IMR-90 (cell line): ENCODE measurements at regions not wholly inside any gene's neighbourhood (a gene's known extent, or its start where the extent isn't known, plus 50 kb on each side); places are given as distances from the start of the nearest gene placed in this dataset.

Experiments used
- ATAC-seq: fragments of 200-7000 bp; cut with Tn5 transposase; 2 replicates; pipeline ENCODE4 v1.9.1; 2020; ENCODE audit warnings: low read depth, mild to moderate bottlenecking, moderate library complexity
- BruUV-seq: library from RNA; stranded (reverse); fragments of 400-500 nt; replicated peaks from 2 replicates; lab custom pipeline; 2021; lab: Mats Ljungman, UMichigan
- CTCF ChIA-PET: fragments of 300-600 bp; formaldehyde crosslinking; extraction: SDS; loops from one replicate; lab custom pipeline; 2021; ENCODE audit warnings: antibody characterized with exemption; lab: Yijun Ruan, JAX
- POLR2A ChIA-PET: fragments of 300-600 bp; sonication (Branson Sonifier 250); formaldehyde crosslinking; loops from one replicate; lab custom pipeline; 2022; ENCODE audit warnings: antibody characterized with exemption; ENCODE audit not compliant: unreplicated experiment; lab: Charles Lee
- DNase-seq: peaks from one replicate; pipeline ENCODE4 v3.0.0; 2013
- H2AFZ ChIP-seq: replicated peaks from 2 replicates; pipeline ENCODE3; 2013; ENCODE audit warnings: low read length, mild to moderate bottlenecking; ENCODE audit not compliant: poor library complexity
- H2AK5ac ChIP-seq: 2 replicates; pipeline ENCODE4 v1.6.1; 2013; ENCODE audit warnings: low read depth, low read length, inconsistent platforms
- H2AK9ac ChIP-seq: replicated peaks from 2 replicates; pipeline ENCODE3; 2013; ENCODE audit warnings: mild to moderate bottlenecking, low read depth, low read length, moderate library complexity; ENCODE audit not compliant: poor library complexity
- H2BK120ac ChIP-seq: 2 replicates; pipeline ENCODE4 v1.6.1; 2013; ENCODE audit warnings: low read depth, low read length, inconsistent platforms
- H2BK15ac ChIP-seq: 3 replicates; pipeline ENCODE4 v1.6.1; 2013; ENCODE audit warnings: low read depth, low read length, inconsistent platforms
- H2BK20ac ChIP-seq: 2 replicates; pipeline ENCODE4 v1.6.1; 2013; ENCODE audit warnings: low read depth, mild to moderate bottlenecking, inconsistent platforms, low read length, moderate library complexity
- H2BK5ac ChIP-seq: 2 replicates; pipeline ENCODE4 v1.6.1; 2013; ENCODE audit warnings: mild to moderate bottlenecking, low read depth, low read length, inconsistent platforms; ENCODE audit not compliant: poor library complexity, severe bottlenecking
- H3K14ac ChIP-seq: replicated peaks from 2 replicates; pipeline ENCODE4 v1.6.1; 2013; ENCODE audit warnings: low read depth, low read length, inconsistent platforms
- H3K18ac ChIP-seq: 2 replicates; pipeline ENCODE4 v1.6.1; 2013; ENCODE audit warnings: low read depth, low read length, control low read depth
- H3K23ac ChIP-seq: 2 replicates; pipeline ENCODE4 v1.6.1; 2013; ENCODE audit warnings: low read depth, low read length, inconsistent platforms
- H3K27ac ChIP-seq: 2 replicates; pipeline ENCODE4 v1.5.1; 2013; ENCODE audit warnings: mild to moderate bottlenecking, control low read depth, low read length; ENCODE audit not compliant: insufficient read depth
- H3K27me3 ChIP-seq: 2 replicates; pipeline ENCODE4 v1.6.1; 2013; ENCODE audit warnings: low read length; ENCODE audit not compliant: control insufficient read depth, insufficient read depth
- H3K36me3 ChIP-seq: 2 replicates; pipeline ENCODE4 v1.6.1; 2013; ENCODE audit warnings: low read length, mixed read lengths; ENCODE audit not compliant: control insufficient read depth, insufficient read depth
- H3K4ac ChIP-seq: 2 replicates; pipeline ENCODE4 v1.6.1; 2013; ENCODE audit warnings: low read depth, low read length, inconsistent platforms
- H3K4me1 ChIP-seq: 2 replicates; pipeline ENCODE4 v1.6.1; 2013; ENCODE audit warnings: low read length, mixed read lengths; ENCODE audit not compliant: control insufficient read depth, insufficient read depth
- H3K4me2 ChIP-seq: 2 replicates; pipeline ENCODE4 v1.6.1; 2013; ENCODE audit warnings: low read depth, mild to moderate bottlenecking, control low read depth, low read length, moderate library complexity
- H3K4me3 ChIP-seq: 2 replicates; pipeline ENCODE4 v1.5.1; 2013; ENCODE audit warnings: low read depth, mild to moderate bottlenecking, control low read depth, low read length, moderate library complexity; ENCODE audit not compliant: insufficient read depth
- H3K56ac ChIP-seq: 2 replicates; pipeline ENCODE4 v1.6.1; 2013; ENCODE audit warnings: low read length, inconsistent platforms; ENCODE audit not compliant: insufficient read depth; ENCODE audit errors: extremely low read depth
- H3K79me1 ChIP-seq, 2 experiments: 2 replicates each; pipeline ENCODE4 v1.6.1; 2013; ENCODE audit warnings: low read length in 2 of 2, inconsistent platforms in 1 of 2, low read depth in 1 of 2
- H3K9ac ChIP-seq: 2 replicates; pipeline ENCODE4 v1.6.1; 2013; ENCODE audit warnings: low read depth, low read length, control low read depth
- H3K9me1 ChIP-seq: 2 replicates; pipeline ENCODE4 v1.6.1; 2013; ENCODE audit warnings: low read length, inconsistent platforms; ENCODE audit not compliant: insufficient read depth
- H3K9me3 ChIP-seq: 2 replicates; pipeline ENCODE4 v1.6.1; 2013; ENCODE audit warnings: low read length; ENCODE audit not compliant: control insufficient read depth, insufficient read depth
- H4K20me1 ChIP-seq: 2 replicates; pipeline ENCODE4 v1.6.1; 2013; ENCODE audit warnings: low read length, inconsistent platforms; ENCODE audit not compliant: insufficient read depth
- H4K5ac ChIP-seq: 2 replicates; pipeline ENCODE4 v1.6.1; 2013; ENCODE audit warnings: mild to moderate bottlenecking, low read depth, low read length, control low read depth
- H4K8ac ChIP-seq, 2 experiments: 2 replicates each; pipeline ENCODE4 v1.6.1; 2013; ENCODE audit warnings: low read depth in 2 of 2, low read length in 2 of 2, control low read depth in 1 of 2, inconsistent platforms in 1 of 2
- H4K91ac ChIP-seq: 2 replicates; pipeline ENCODE4 v1.6.1; 2013; ENCODE audit warnings: low read depth, low read length, inconsistent platforms; ENCODE audit not compliant: insufficient read depth
- BHLHE40 ChIP-seq: fragments of 150-350 bp; IDR thresholded peaks from 2 replicates; pipeline ENCODE4 v1.6.1; 2016; ENCODE audit warnings: mild to moderate bottlenecking, low read depth, low read length
- CEBPB ChIP-seq: IDR thresholded peaks from 2 replicates; pipeline ENCODE4 v1.6.1; 2012; ENCODE audit warnings: low read depth, low read length, improper control_type of control experiment
- CHD1 ChIP-seq: IDR thresholded peaks from 2 replicates; pipeline ENCODE4 v1.6.1; 2012; ENCODE audit warnings: low read depth, low read length, improper control_type of control experiment
- FOS ChIP-seq: fragments of 150-350 bp; IDR thresholded peaks from 2 replicates; pipeline ENCODE4 v1.6.1; 2016; ENCODE audit warnings: low read depth, low read length
- MAZ ChIP-seq: IDR thresholded peaks from 2 replicates; pipeline ENCODE4 v1.6.1; 2012; ENCODE audit warnings: low read depth, mild to moderate bottlenecking, low read length, improper control_type of control experiment, moderate library complexity, borderline replicate concordance
- MXI1 ChIP-seq: IDR thresholded peaks from 2 replicates; pipeline ENCODE4 v1.6.1; 2012; ENCODE audit warnings: low read depth, mild to moderate bottlenecking, low read length, moderate library complexity, borderline replicate concordance
- NFE2L2 ChIP-seq: fragments of 150-350 bp; IDR thresholded peaks from 2 replicates; pipeline ENCODE4 v1.6.1; 2016; ENCODE audit warnings: low read depth, mild to moderate bottlenecking, low read length
- POLR2A ChIP-seq: IDR thresholded peaks from 2 replicates; pipeline ENCODE4 v1.6.1; 2012; ENCODE audit warnings: mild to moderate bottlenecking, low read depth, low read length
- RAD21 ChIP-seq: IDR thresholded peaks from 2 replicates; pipeline ENCODE4 v1.6.1; 2012; ENCODE audit warnings: low read length, improper control_type of control experiment
- RFX5 ChIP-seq: IDR thresholded peaks from 2 replicates; pipeline ENCODE4 v1.8.0; 2012; ENCODE audit warnings: low read depth, mild to moderate bottlenecking, low read length, moderate library complexity
- SMC3 ChIP-seq: fragments of 150-350 bp; IDR thresholded peaks from 2 replicates; pipeline ENCODE4 v1.6.1; 2016; ENCODE audit warnings: low read depth, mild to moderate bottlenecking, antibody characterized with exemption, low read length, moderate library complexity
- WGBS, 2 experiments: methylation state at CpG; one replicate each; pipeline versions ENCODE4 v1.1.5 to v1.1.7; 2013; ENCODE audit warnings: missing lambda C conversion rate in 2 of 2; ENCODE audit not compliant: insufficient read length in 1 of 2; ENCODE audit errors: extremely low coverage in 2 of 2; 5-methylcytosine and 5-hydroxymethylcytosine counted together
- dilution Hi-C: fragments of 300-500 bp; cut with HindIII; formaldehyde crosslinking; loops from one replicate; pipeline ENCODE4 v1.14.3; 2018; ENCODE audit warnings: low sequenced_read_pairs; ENCODE audit not compliant: unreplicated experiment
- in situ Hi-C: fragments of 300-500 bp; cut with MboI; formaldehyde crosslinking; loops from 3 replicates; pipeline ENCODE4 v1.14.3; 2019; ENCODE audit warnings: low sequenced_read_pairs, inconsistent platforms, mixed read lengths
- intact Hi-C: fragments of 100-400 bp; cut with micrococcal nuclease; formaldehyde crosslinking; loops from 2 replicates; pipeline ENCODE4 v1.10.0; 2022
- TF ChIP-seq, protein P1 (sequence below): fragments of 150-350 bp; IDR thresholded peaks from 2 replicates; pipeline ENCODE4 v1.6.1; 2017; ENCODE audit warnings: mild to moderate bottlenecking, antibody characterized with exemption, low read length, low read depth
- TF ChIP-seq, protein P2 (sequence below): conservative IDR thresholded peaks from 2 replicates; pipeline ENCODE4 v1.5.1; 2012; ENCODE audit warnings: mild to moderate bottlenecking, low read depth, low read length, improper control_type of control experiment
- TF ChIP-seq, protein P3 (sequence below): fragments of 150-350 bp; IDR thresholded peaks from 2 replicates; pipeline ENCODE4 v1.6.1; 2016; ENCODE audit warnings: low read depth, mild to moderate bottlenecking, low read length, moderate library complexity, borderline replicate concordance

DNA sequence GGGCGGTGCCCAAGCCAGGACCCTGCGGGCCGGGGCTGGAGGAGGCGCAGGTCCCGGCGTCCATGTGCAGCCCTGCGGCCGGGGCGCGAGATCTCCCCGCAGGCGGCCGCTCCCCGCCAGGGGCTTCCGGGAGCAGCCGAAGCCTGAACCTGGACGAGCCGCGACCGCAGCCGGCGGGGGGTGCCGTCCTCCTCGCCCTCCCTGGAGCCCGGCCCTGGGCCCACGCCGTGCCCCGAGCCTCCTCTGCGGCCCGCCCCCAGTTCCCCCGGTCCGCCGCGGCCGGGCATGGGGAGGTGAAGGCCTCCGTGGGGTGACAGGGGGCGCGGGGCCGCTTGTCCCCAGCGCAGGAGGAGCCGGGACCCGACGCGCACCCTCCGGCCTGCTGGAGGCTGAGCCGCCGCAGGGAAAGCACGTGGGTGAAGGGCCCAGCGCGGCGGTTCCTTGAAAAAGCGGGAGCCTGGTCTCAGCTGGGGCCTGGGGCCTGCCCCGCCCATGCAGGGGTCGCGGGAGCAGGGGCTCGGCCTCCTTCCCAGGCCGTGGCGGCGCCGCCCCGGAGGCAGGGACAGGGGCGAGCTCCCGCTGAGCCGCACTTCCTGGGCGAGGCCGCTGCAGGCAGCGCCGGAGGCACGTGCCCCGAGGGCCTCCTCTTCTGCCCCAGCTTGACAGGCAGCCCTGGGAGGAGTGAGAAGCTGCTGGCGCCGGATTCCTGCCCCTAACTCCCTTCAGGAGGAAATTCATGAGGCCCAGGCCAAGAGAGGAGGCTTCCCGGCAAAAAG is 55.6 kb upstream of the PPP2R5C start:
- Histone ChIP-seq H3K4ac (no peak overlapping the region), H2AK9ac (no peak overlapping the region), H4K20me1 (no peaks in the 10 kb centered on the region), H3K4me3 (no peak overlapping the region), H3K9me1 (no peaks in the 10 kb centered on the region), H4K91ac (no peak overlapping the region), H2BK120ac (no peak overlapping the region), H3K27ac (no peak overlapping the region), H2AFZ (peak overlapping the region; percentile 72), H2BK15ac (no peak overlapping the region), H3K9ac (no peak overlapping the region), H3K56ac (no peak overlapping the region), H3K4me2 (no peak overlapping the region), H3K23ac (no peak overlapping the region), H4K8ac (no peak overlapping the region), H3K14ac (no peak overlapping the region), H3K27me3 (peaks cover 22% of the 10 kb centered on the region), H2AK5ac (no peak overlapping the region), H3K36me3 (no peaks in the 10 kb centered on the region), H2BK20ac (no peak overlapping the region), H2BK5ac (no peak overlapping the region), H4K5ac (no peak overlapping the region), H3K9me3 (no peaks in the 10 kb centered on the region), H3K79me1 (no peaks in the 10 kb centered on the region), H3K18ac (no peak overlapping the region), H3K4me1 (0 out of 2 replicates have a peak, but pooled peaks cover 1% of the 10 kb centered on the region)
- in situ Hi-C loops, result no loop called here
- WGBS, 2 experiments, result 38% methylated on average over 14 of the region's 73 CpGs; no CpG with 5 or more reads in 1 of the 2 experiments
- intact Hi-C loops, result loop anchor here (2.0 kb wide), 1 partner anchor 391 kb away; no protein-coding TSS in a partner anchor
- ATAC-seq (no peak; the same call in 1 of the 2 replicates), DNase-seq (no peak)
- dilution Hi-C loops, result no loop called here
- ChIA-PET POLR2A (interaction anchor here (0.6 kb wide), 1 partner anchor 379 kb away, joined by 5 read pairs; no protein-coding TSS in a partner anchor), CTCF (no interaction called here)
- no TSS peak for BruUV-seq
- TF ChIP-seq BHLHE40 (no peak), CEBPB (no peak), NFE2L2 (no peak), SMC3 (no peak), RFX5 (no peak), RAD21 (no peak), CHD1 (no peak), POLR2A (no peak), MAZ (no peak), FOS (no peak), MXI1 (no peak)
- TF ChIP-seq, protein P1, sequence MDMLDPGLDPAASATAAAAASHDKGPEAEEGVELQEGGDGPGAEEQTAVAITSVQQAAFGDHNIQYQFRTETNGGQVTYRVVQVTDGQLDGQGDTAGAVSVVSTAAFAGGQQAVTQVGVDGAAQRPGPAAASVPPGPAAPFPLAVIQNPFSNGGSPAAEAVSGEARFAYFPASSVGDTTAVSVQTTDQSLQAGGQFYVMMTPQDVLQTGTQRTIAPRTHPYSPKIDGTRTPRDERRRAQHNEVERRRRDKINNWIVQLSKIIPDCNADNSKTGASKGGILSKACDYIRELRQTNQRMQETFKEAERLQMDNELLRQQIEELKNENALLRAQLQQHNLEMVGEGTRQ, result no peak
- TF ChIP-seq, protein P2, sequence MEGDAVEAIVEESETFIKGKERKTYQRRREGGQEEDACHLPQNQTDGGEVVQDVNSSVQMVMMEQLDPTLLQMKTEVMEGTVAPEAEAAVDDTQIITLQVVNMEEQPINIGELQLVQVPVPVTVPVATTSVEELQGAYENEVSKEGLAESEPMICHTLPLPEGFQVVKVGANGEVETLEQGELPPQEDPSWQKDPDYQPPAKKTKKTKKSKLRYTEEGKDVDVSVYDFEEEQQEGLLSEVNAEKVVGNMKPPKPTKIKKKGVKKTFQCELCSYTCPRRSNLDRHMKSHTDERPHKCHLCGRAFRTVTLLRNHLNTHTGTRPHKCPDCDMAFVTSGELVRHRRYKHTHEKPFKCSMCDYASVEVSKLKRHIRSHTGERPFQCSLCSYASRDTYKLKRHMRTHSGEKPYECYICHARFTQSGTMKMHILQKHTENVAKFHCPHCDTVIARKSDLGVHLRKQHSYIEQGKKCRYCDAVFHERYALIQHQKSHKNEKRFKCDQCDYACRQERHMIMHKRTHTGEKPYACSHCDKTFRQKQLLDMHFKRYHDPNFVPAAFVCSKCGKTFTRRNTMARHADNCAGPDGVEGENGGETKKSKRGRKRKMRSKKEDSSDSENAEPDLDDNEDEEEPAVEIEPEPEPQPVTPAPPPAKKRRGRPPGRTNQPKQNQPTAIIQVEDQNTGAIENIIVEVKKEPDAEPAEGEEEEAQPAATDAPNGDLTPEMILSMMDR, result no peak
- TF ChIP-seq, protein P3, sequence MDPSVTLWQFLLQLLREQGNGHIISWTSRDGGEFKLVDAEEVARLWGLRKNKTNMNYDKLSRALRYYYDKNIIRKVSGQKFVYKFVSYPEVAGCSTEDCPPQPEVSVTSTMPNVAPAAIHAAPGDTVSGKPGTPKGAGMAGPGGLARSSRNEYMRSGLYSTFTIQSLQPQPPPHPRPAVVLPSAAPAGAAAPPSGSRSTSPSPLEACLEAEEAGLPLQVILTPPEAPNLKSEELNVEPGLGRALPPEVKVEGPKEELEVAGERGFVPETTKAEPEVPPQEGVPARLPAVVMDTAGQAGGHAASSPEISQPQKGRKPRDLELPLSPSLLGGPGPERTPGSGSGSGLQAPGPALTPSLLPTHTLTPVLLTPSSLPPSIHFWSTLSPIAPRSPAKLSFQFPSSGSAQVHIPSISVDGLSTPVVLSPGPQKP, result no peak
